Activated CD4-positive, alpha-beta T cell treated with anti-CD3 and anti-CD28 coated beads, Interleukin-2, amount 50 U/mL, for 24 hours (primary cell): ENCODE measurements at regions not wholly inside any gene's neighbourhood (a gene's known extent, or its start where the extent isn't known, plus 50 kb on each side); places are given as distances from the start of the nearest gene placed in this dataset.
"Not testable (repeated sequence)": the region's sequence is repeated elsewhere in the genome, so short reads cannot be mapped to it uniquely, and the experiment has no call there.

Experiments used
- DNase-seq, 2 donors: peaks; one replicate each; pipeline ENCODE4 v3.0.0-alpha.2; 2020; ENCODE audit warnings: low read depth in 1 of 2, low spot score in 1 of 2

- no peak for DNase-seq
These were observed 204.4 kb downstream of the TMX1 start for GRCh38 chr14:51444353-51445000.

DNA sequence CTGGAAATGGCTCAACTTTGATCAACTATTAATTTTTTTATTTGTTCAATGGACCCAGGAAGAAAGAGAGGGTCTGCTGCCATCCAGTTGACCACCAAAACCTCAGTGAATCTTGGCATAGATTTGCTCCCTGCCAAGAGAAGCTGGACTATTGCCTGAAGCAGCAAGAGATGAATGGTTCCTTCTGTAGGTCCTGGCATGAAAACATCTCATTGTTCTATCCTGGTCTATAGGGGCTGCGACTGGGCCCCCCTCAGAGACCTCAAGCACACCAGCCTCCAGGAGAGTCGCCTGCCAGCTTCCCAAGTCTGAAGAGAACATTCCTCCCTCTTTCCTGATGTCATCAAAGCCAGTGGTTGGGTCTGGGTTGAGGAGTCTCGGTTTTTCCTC lies 204.9 kb downstream of the TMX1 start:
- no peak for DNase-seq

DNA sequence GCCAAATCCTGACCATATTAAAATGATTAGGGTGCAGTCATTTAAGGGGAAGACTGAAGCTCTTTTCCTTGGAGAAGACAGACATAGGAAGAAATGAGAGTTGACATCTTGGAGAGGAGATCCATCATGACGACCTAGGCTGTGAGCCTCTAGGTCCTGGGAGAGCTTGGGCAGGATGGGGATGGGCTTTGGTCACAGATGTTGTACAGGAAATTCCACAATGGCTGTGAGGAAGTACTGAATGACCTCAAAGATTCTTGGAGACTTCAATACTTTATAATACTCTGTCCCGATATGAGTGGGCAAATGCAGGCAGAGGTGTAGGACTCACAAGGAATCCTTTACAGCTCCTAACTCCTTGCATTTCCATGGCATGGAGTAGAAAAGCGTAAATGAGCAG lies 204.9 kb upstream of the FRMD6 start:
- no peak for DNase-seq

GRCh38 chr14:51447411-51447810 lies 204.3 kb upstream of the FRMD6 start:
- no peak for DNase-seq

DNA sequence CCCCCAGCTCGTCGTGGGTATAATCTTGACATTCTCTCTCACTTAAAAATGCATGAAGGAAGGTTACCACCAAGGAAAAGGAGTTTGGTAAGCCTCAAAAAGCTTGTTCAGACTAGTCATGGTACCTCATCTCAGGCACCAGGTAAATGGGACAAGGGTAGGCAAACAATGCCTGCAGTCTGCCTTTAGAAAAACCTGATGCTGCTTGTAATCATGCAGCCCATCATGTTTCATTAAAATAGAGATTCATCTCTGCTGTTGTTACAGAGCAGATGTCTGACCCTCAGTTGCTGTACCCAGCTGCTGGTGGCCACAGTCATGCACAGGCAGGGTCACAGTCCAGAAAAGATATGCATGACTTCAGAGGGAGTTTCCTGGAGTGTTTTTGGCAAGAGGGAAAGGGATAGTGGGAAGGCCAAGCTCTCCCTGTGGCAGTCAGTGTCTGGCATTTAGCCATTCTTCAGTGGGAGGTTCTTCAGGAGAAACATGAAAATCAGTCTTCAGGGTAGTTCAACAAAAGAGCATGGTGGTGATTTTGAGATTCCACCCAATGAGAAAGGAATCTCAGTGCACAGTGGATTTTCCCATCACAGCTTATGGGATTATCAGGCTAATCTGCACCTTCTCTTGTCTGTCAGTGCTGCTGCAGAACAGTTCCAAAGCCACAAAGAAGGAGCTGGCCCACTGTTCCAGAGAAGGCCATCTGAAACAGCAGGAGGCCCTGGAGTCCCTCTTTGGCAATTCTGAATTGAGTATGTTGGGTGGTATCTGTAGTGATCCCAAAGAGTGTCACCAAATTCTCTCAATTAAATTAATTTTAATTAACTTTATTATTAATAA lies 202.7 kb upstream of the FRMD6 start:
- DNase-seq: no peak

DNA sequence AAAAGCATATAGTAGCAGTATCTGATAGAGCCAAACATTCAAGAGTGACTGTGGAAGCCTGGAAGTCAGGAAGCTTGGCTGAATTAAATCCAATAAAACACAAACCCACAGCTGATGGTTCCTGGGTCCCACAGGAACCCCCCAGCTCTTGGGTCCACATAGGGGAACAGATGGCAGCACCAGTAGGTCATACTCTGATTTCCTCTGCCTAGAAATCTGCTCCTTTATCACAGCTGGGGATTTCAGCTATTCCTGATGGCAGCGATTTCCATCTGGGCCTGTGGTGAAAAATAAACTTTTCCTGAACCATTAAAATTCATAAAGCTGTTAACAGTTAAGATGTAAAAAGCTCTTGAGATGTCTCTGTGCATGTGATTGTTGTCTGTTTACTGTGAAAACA lies 202.0 kb upstream of the FRMD6 start:
- no peak for DNase-seq

GRCh38 chr14:51451561-51451960 lies 200.1 kb upstream of the FRMD6 start:
- no peak for DNase-seq

- no peak for DNase-seq
These were observed 197.8 kb upstream of the FRMD6 start for GRCh38 chr14:51453869-51454268.

DNA sequence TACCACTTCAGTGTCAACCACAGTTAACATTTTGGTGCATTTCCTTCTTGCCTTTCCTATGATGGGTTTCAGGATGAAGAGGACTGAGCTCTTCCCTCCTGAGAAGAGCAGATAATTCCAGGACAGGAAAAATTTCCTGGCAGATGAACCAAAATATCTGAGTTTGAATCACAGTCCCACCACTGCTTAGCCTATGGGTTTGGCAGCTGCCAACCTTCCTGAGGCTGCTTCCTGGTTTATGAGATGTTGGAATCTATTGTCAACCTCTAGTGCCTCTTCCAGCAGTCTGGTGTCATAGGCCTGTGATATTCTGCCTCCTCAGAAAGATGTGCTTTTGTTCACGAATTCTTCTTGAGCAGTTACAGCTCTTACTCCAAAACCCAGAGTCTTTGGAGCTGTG lies 197.4 kb upstream of the FRMD6 start:
- DNase-seq: no peak

- DNase-seq: no peak
These were observed 196.5 kb upstream of the FRMD6 start for GRCh38 chr14:51455041-51455835.

GRCh38 chr14:51457843-51458562 lies 193.7 kb upstream of the FRMD6 start:
- no peak for DNase-seq

DNA sequence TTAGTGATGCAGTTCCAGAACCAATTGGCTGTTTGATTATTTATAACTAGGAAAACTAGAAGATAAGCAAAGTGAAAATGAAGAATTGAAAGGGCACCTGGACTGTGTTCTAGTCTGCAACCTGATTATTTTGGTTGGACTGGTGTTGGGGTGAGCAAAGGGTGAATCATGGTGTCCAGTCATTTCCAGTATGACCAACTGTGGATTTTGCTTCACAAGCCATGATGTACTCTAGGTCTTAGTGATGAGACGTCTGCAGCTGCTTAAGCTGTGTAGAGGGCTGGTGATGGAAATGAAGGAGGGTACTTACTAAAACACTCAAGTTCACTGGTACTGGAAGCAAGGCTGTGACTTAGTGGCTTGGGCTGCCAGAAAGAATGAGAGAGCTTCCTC lies 193.2 kb upstream of the FRMD6 start:
- no peak for DNase-seq

DNA sequence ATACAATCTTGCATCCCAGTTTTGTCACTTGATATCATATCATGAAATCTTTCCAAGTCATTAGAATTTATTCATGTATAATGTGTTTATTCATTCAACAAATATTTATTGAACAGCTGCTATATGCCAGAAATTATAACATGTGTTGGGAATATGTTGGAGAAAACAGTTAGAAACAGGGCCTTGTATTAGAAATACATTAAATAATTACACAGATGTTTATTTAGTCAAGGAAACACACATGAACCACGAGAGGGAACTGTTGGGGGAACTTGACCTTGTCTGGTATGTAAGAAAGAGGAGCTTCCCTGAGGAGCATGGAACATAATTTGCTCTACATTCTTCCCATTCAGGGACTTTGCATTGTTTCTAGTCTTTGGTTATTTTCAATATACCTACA lies 191.7 kb upstream of the FRMD6 start:
- no peak for DNase-seq

DNA sequence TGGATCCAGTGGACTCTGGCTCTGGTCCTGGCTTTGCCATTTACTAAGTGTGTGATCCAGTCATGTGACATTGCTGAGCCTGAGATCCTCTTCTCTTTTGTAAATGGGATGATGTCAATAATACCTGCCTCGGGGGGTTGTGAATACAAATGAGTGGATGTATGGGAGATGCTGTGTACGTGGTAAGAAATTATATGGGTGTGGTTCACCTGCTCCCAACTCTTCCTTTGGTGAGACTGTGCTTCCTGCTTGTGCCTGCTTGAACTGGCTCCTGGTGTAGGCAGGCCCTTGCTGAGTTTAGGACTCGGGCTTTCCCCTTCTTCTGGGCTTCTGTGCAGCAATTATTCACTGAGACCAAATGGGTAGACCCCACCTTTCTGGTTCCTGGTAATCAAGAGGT lies 189.5 kb upstream of the FRMD6 start:
- DNase-seq: no peak

DNA sequence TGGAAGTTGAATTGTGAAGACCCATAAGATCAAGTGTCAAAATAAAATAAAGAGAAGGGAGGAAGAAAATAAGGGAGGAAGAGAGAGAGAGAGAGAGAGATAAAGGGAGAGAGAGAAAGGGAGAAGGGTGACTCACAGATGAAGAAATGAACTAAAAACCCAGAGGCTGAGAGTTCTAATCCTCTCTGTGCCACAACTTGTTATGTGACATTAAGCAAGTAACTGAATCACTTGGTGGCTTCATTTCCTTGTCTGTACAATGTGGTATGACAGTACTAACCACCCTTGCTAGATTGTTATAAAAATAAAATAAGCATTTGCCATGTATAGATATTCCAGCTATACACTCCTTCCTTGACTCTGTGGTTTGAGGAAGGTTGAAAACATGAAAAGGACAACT lies 189.0 kb upstream of the FRMD6 start:
- no peak for DNase-seq

DNA sequence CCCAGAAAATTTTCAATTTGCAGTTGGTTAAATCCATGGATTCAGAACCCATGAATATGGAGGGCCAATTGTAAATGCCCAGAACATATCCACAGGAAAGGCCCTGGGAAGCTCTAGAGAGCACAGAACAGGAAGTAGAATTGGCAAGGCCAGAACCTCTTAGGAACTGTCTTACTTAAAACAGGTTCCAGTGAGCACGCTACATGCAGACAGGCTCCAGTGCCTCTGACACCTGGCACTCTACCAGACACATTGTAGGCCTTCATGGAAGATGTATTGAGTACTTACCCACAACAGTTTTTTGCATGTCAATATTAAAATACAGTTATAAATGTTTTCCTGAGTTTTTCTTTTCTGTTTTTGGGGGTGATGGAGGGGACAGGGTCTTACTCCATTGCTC lies 188.2 kb upstream of the FRMD6 start:
- DNase-seq: no peak

DNA sequence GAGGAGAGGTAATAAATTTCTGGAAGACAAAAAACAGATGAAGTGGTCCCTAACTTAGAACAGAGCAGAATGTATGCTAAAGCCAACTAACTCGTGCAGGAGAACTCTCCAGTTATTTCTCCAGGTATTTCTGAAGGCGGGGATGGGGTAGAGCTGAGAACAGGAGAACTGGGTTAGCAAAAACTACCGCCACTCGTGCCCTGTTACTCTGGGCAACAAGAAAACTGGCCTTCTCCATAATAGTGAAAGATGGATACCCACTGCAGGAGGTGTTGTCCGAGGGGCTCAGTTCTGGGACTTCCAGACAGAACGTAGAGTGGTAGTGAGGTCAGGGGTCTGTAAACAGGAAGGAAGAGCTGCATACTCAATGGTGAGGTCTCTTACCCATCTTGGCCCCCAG lies 187.3 kb upstream of the FRMD6 start:
- DNase-seq: no peak

GRCh38 chr14:51465486-51465885 lies 186.2 kb upstream of the FRMD6 start:
- DNase-seq: no peak

- not testable (repeated sequence) for DNase-seq
These were observed 184.3 kb upstream of the FRMD6 start for GRCh38 chr14:51467392-51467791.

GRCh38 chr14:51468523-51468922 lies 183.2 kb upstream of the FRMD6 start:
- DNase-seq: no peak

DNA sequence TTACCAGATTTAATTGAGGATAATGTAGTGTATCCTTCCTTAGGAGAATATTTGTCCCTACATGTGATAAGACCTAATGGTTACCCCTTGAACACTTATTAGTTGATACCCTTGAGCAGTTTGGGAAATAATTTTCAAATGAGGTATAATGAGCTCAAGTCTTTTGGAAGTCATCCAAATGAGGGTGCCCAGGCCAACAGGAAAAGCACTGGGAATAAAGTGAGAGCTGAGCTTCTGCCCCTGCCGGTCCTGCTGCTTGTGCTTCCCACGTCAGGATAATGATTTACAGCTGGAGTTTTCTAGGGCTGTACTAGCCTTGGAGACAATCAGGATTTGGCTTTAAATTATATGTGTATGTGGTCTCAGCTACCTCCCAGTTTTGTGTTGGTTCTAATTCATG lies 178.8 kb upstream of the FRMD6 start:
- DNase-seq: no peak
